Neural progenitor cell (in vitro differentiated cells): ENCODE measurements at regions not wholly inside any gene's neighbourhood (a gene's known extent, or its start where the extent isn't known, plus 50 kb on each side); places are given as distances from the start of the nearest gene placed in this dataset.

Source experiments
- DNase-seq: peaks from one replicate; pipeline ENCODE4 v3.0.0-alpha.2; 2016; ENCODE audit warnings: low spot score
- H2AFZ ChIP-seq: fragments of 200-600 bp; sonication (generic); replicated peaks from 2 replicates; pipeline ENCODE4 v1.6.1; 2016; ENCODE audit warnings: antibody characterized with exemption
- H3F3A ChIP-seq: fragments of 200-600 bp; sonication (generic); 2 replicates; pipeline ENCODE4 v1.6.1; 2016; ENCODE audit warnings: antibody characterized with exemption, low read depth
- H3K27ac ChIP-seq: fragments of 200-600 bp; sonication (generic); 2 replicates; pipeline ENCODE4 v1.5.1; 2016; ENCODE audit warnings: mild to moderate bottlenecking
- H3K27me3 ChIP-seq: fragments of 200-600 bp; sonication (generic); 2 replicates; pipeline ENCODE4 v1.6.1; 2016; ENCODE audit warnings: mild to moderate bottlenecking, moderate library complexity
- H3K36me3 ChIP-seq: fragments of 200-600 bp; sonication (generic); 2 replicates; pipeline ENCODE4 v1.5.1; 2016
- H3K4me1 ChIP-seq: fragments of 200-600 bp; sonication (generic); 2 replicates; pipeline ENCODE4 v1.6.1; 2016; ENCODE audit warnings: mixed run types
- H3K4me2 ChIP-seq: fragments of 200-600 bp; sonication (generic); 2 replicates; pipeline ENCODE4 v1.6.1; 2016
- H3K4me3 ChIP-seq: fragments of 200-600 bp; sonication (generic); 2 replicates; pipeline ENCODE4 v1.5.1; 2016
- H3K79me2 ChIP-seq: fragments of 200-600 bp; sonication (generic); 2 replicates; pipeline ENCODE4 v1.6.1; 2016; ENCODE audit warnings: low read depth
- H3K9ac ChIP-seq: fragments of 200-600 bp; sonication (generic); 2 replicates; pipeline ENCODE4 v1.6.1; 2016
- H3K9me3 ChIP-seq: fragments of 200-600 bp; sonication (generic); 2 replicates; pipeline ENCODE4 v1.5.1; 2016; ENCODE audit warnings: low read depth
- H4K20me1 ChIP-seq: fragments of 200-600 bp; sonication (generic); 2 replicates; pipeline ENCODE4 v1.6.1; 2016; ENCODE audit warnings: low read depth
- H3K27ac Mint-ChIP-seq: 3 replicates; pipeline ENCODE4 v1.8.0; 2021; ENCODE audit warnings: mixed read lengths
- H3K27me3 Mint-ChIP-seq: 2 replicates; pipeline ENCODE4 v1.8.0; 2022; ENCODE audit warnings: low read depth, mild to moderate bottlenecking, inconsistent platforms, moderate library complexity, mixed read lengths; ENCODE audit not compliant: insufficient read depth
- H3K36me3 Mint-ChIP-seq: 3 replicates; pipeline ENCODE4 v1.8.0; 2021; ENCODE audit warnings: mixed read lengths
- H3K4me1 Mint-ChIP-seq: 3 replicates; pipeline ENCODE4 v1.8.0; 2021; ENCODE audit warnings: mixed read lengths
- H3K4me3 Mint-ChIP-seq: 3 replicates; pipeline ENCODE4 v1.8.0; 2021; ENCODE audit warnings: mild to moderate bottlenecking, moderate library complexity, mixed read lengths
- H3K9me3 Mint-ChIP-seq: 3 replicates; pipeline ENCODE4 v1.8.0; 2020; ENCODE audit warnings: mixed read lengths
- CTCF ChIP-seq: fragments of 200-600 bp; sonication (generic); IDR thresholded peaks from 2 replicates; pipeline ENCODE4 v1.5.1; 2017; ENCODE audit warnings: antibody characterized with exemption, mild to moderate bottlenecking
- EZH2 ChIP-seq: fragments of 200-600 bp; sonication (generic); IDR thresholded peaks from 2 replicates; pipeline ENCODE4 v1.6.1; 2017; ENCODE audit warnings: antibody characterized with exemption, mild to moderate bottlenecking, moderate library complexity
- EZH2phosphoT487 ChIP-seq: fragments of 200-600 bp; sonication (generic); IDR thresholded peaks from 2 replicates; pipeline ENCODE4 v1.6.1; 2017; ENCODE audit warnings: antibody characterized with exemption

DNA sequence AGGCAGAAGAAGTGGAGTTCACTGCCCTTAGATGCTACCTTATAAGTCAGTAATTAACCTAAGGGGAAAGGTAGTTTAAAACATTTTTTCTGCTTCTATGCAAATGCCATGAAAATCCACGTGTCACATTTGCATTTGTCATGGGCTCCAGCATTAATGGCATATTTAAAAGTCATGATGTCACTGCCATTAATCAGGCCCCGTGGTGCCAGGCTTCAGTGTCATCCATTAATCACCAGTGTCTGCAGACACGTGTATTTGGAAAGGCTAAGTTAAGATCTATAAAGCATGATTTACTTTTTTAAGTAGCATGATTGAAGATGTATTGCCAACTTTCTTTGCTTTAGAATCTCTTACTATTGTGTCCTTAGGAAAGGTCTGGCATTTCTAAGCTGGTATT, 857.8 kb downstream of the TUSC7 start:
- Histone ChIP-seq H3K27ac (no peak overlapping the region), H3K4me3 (no peak overlapping the region)

GRCh38 chr3:117567906-117568305, 858.3 kb downstream of the TUSC7 start:
- H3K9me3 Mint-ChIP-seq, result no peaks in the 10 kb centered on the region
- H3K27ac Mint-ChIP-seq, result no peak overlapping the region

More for the DNA sequence above, 857.8 kb downstream of the TUSC7 start:
- no peaks in the 10 kb centered on the region for H4K20me1 ChIP-seq
- no peak for TF ChIP-seq CTCF
- TF ChIP-seq EZH2, result no peak
- no peak for TF ChIP-seq EZH2phosphoT487
- no peak overlapping the region for H3K4me3 Mint-ChIP-seq
- H3K27me3 ChIP-seq, result no peaks in the 10 kb centered on the region
- peaks cover 6% of the 10 kb centered on the region for H3K4me1 ChIP-seq
- H3K36me3 ChIP-seq, result no peaks in the 10 kb centered on the region
- H3K9me3 Mint-ChIP-seq, result no peaks in the 10 kb centered on the region
- no peak overlapping the region for H3K9ac ChIP-seq
- peaks cover 3% of the 10 kb centered on the region for H3K4me1 Mint-ChIP-seq
- no peak overlapping the region for H2AFZ ChIP-seq
- H3F3A ChIP-seq, result no peaks in the 10 kb centered on the region
- no peaks in the 10 kb centered on the region for H3K79me2 ChIP-seq
- H3K27me3 Mint-ChIP-seq, result no peaks in the 10 kb centered on the region
- no peaks in the 10 kb centered on the region for H3K36me3 Mint-ChIP-seq
- no peaks in the 10 kb centered on the region for H3K9me3 ChIP-seq
- DNase-seq, result no peak
- H3K27ac Mint-ChIP-seq, result no peak overlapping the region
- no peak overlapping the region for H3K4me2 ChIP-seq

DNA sequence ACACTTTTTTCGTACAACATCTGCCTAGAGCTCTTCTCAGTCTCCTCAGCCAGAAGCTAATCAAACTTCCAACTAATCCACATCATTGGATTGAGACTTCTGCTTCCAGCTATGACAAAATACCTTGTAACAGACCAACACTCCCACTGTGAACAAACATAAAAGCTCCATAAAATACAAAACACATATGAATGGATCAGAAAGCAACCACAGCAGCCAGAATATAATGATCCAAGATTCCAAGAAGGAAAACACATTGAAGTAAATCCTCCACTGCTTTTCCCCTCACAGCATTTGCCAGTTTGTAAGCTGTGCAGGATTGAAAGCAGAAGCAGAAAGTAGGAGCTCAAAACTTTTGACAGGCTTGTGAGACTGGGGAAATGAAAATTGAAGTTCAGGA, 863.2 kb downstream of the TUSC7 start:
- Mint-ChIP-seq H3K9me3 (no peaks in the 10 kb centered on the region), H3K27ac (no peak overlapping the region), H3K4me1 (peaks cover 9% of the 10 kb centered on the region), H3K4me3 (no peak overlapping the region), H3K27me3 (no peaks in the 10 kb centered on the region), H3K36me3 (no peaks in the 10 kb centered on the region)
- H3K4me3 ChIP-seq, result no peak overlapping the region
- H3F3A ChIP-seq, result no peaks in the 10 kb centered on the region
- DNase-seq, result no peak
- peaks cover 4% of the 10 kb centered on the region for H3K4me1 ChIP-seq
- no peaks in the 10 kb centered on the region for H4K20me1 ChIP-seq
- no peaks in the 10 kb centered on the region for H3K79me2 ChIP-seq
- no peak overlapping the region for H3K27ac ChIP-seq
- H2AFZ ChIP-seq, result no peak overlapping the region
- H3K9ac ChIP-seq, result no peak overlapping the region
- no peaks in the 10 kb centered on the region for H3K36me3 ChIP-seq
- no peak for TF ChIP-seq CTCF
- TF ChIP-seq EZH2, result no peak
- no peak for TF ChIP-seq EZH2phosphoT487
- no peak overlapping the region for H3K4me2 ChIP-seq
- H3K27me3 ChIP-seq, result no peaks in the 10 kb centered on the region
- H3K9me3 ChIP-seq, result no peaks in the 10 kb centered on the region

More at GRCh38 chr3:117567906-117568305, 858.3 kb downstream of the TUSC7 start:
- H3K9me3 ChIP-seq, result no peaks in the 10 kb centered on the region
- DNase-seq, result no peak
- TF ChIP-seq EZH2phosphoT487, result no peak
- no peak for TF ChIP-seq EZH2
- TF ChIP-seq CTCF, result no peak
- no peaks in the 10 kb centered on the region for H3K36me3 Mint-ChIP-seq
- no peaks in the 10 kb centered on the region for H4K20me1 ChIP-seq
- H3K4me1 Mint-ChIP-seq, result peaks cover 9% of the 10 kb centered on the region
- H3K4me2 ChIP-seq, result no peak overlapping the region
- H3F3A ChIP-seq, result no peaks in the 10 kb centered on the region
- no peak overlapping the region for H3K9ac ChIP-seq
- H3K27ac ChIP-seq, result no peak overlapping the region
- no peaks in the 10 kb centered on the region for H3K27me3 Mint-ChIP-seq
- peaks cover 8% of the 10 kb centered on the region for H3K4me1 ChIP-seq
- no peaks in the 10 kb centered on the region for H3K27me3 ChIP-seq
- H3K4me3 Mint-ChIP-seq, result no peak overlapping the region
- no peak overlapping the region for H2AFZ ChIP-seq
- H3K36me3 ChIP-seq, result no peaks in the 10 kb centered on the region
- no peak overlapping the region for H3K4me3 ChIP-seq
- no peaks in the 10 kb centered on the region for H3K79me2 ChIP-seq

- Histone ChIP-seq H3F3A (no peaks in the 10 kb centered on the region), H3K27me3 (no peaks in the 10 kb centered on the region), H4K20me1 (no peaks in the 10 kb centered on the region), H3K79me2 (no peaks in the 10 kb centered on the region), H3K27ac (no peak overlapping the region), H3K36me3 (no peaks in the 10 kb centered on the region), H2AFZ (no peak overlapping the region), H3K4me2 (no peak overlapping the region), H3K9ac (no peak overlapping the region), H3K4me1 (no peaks in the 10 kb centered on the region), H3K4me3 (no peak overlapping the region), H3K9me3 (no peaks in the 10 kb centered on the region)
- no peak overlapping the region for H3K4me3 Mint-ChIP-seq
- no peaks in the 10 kb centered on the region for H3K9me3 Mint-ChIP-seq
- H3K4me1 Mint-ChIP-seq, result no peaks in the 10 kb centered on the region
- TF ChIP-seq EZH2, result no peak
- no peak for TF ChIP-seq CTCF
- no peak for TF ChIP-seq EZH2phosphoT487
- H3K27me3 Mint-ChIP-seq, result no peaks in the 10 kb centered on the region
- H3K27ac Mint-ChIP-seq, result no peak overlapping the region
- DNase-seq, result no peak
- no peaks in the 10 kb centered on the region for H3K36me3 Mint-ChIP-seq
These were observed 871.2 kb downstream of the TUSC7 start for GRCh38 chr3:117580806-117581205.
